ENCODE measurements at regions not wholly inside any gene's neighbourhood (a gene's known extent, or its start where the extent isn't known, plus 50 kb on each side); places are given as distances from the start of the nearest gene placed in this dataset.
"Not testable (repeated sequence)": the region's sequence is repeated elsewhere in the genome, so short reads cannot be mapped to it uniquely, and the experiment has no call there.

GRCh38 chr2:105674859-105675541 lies 69.7 kb upstream of the NCK2 start:
- no peak for DNase-seq (ENCODE audit: low read depth)
- Histone ChIP-seq H3K36me3 (ENCODE audit: control insufficient read depth, insufficient read depth, low read length, severe bottlenecking) (no peaks in the 10 kb centered on the region), H3K4me3 (ENCODE audit: low read length) (no peak overlapping the region)

DNA sequence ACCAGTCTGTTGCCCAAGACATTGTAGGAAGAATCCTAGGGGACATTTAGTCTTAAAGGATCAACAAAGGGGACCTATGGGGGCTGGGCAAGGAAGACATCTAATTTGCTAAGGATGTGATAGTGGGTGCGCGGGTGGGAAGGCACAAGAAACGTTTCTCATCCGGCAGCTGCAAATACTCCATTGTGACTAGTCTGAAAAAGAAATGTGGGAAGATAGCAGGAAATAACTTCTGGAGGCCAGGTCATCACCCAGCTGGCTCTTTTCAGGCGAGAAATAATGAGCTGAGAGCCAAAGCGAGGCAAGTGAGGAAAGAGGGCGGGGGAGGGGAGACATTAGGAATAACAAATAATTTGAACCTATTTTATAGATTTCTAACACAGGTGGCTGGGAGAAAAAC lies 70.3 kb upstream of the NCK2 start:
- H3K27me3 ChIP-seq (replicated peaks; ENCODE audit: control insufficient read depth, insufficient read depth, low read length): peaks cover 23% of the 10 kb centered on the region
- no peak for DNase-seq (ENCODE audit: low read depth)
- H3K4me3 ChIP-seq (ENCODE audit: low read length): no peak overlapping the region
- H3K36me3 ChIP-seq (ENCODE audit: control insufficient read depth, insufficient read depth, low read length, severe bottlenecking): no peaks in the 10 kb centered on the region
- peaks cover 3% of the 10 kb centered on the region for H3K9me3 ChIP-seq (ENCODE audit: control insufficient read depth, low read length)
- no peaks in the 10 kb centered on the region for H3K4me1 ChIP-seq (ENCODE audit: control insufficient read depth, insufficient read depth, low read length)
- H3K9ac ChIP-seq (ENCODE audit: low read length): no peak overlapping the region

More at GRCh38 chr2:105674859-105675541, 69.7 kb upstream of the NCK2 start:
- H3K27me3 ChIP-seq (replicated peaks; ENCODE audit: control insufficient read depth, insufficient read depth, low read length): peaks cover 22% of the 10 kb centered on the region
- H3K4me1 ChIP-seq (ENCODE audit: control insufficient read depth, insufficient read depth, low read length): no peaks in the 10 kb centered on the region
- peaks cover 3% of the 10 kb centered on the region for H3K9me3 ChIP-seq (ENCODE audit: control insufficient read depth, low read length)
- no peak overlapping the region for H3K9ac ChIP-seq (ENCODE audit: low read length)

DNA sequence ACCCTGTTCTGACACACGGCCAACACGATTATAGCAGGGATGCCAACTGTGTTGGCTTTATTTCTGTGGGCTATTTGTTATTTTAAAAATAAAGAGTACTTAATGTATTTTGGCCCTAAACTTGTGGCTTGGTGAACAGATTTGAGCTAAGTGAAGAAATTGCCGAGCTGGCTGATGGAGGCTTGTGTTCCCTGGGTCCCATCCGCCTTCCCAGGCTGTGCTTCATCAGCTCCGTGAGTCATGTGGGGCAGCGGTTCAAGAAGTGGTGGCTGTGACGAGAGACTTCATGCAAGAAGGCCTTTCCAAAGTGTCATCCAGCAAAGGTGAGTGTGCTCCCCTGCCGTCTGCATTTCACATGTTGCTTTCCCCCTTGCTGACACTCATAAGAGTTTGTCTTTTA lies 73.6 kb upstream of the NCK2 start:
- Histone ChIP-seq H3K36me3 (ENCODE audit: control insufficient read depth, insufficient read depth, low read length, severe bottlenecking) (no peaks in the 10 kb centered on the region), H3K9ac (ENCODE audit: low read length) (no peak overlapping the region), H3K4me3 (ENCODE audit: low read length) (no peak overlapping the region), H3K4me1 (ENCODE audit: control insufficient read depth, insufficient read depth, low read length) (no peaks in the 10 kb centered on the region), H3K27me3 (replicated peaks; ENCODE audit: control insufficient read depth, insufficient read depth, low read length) (peaks cover 13% of the 10 kb centered on the region), H3K9me3 (ENCODE audit: control insufficient read depth, low read length) (peaks cover 9% of the 10 kb centered on the region)
- no peak for DNase-seq (ENCODE audit: low read depth)

DNA sequence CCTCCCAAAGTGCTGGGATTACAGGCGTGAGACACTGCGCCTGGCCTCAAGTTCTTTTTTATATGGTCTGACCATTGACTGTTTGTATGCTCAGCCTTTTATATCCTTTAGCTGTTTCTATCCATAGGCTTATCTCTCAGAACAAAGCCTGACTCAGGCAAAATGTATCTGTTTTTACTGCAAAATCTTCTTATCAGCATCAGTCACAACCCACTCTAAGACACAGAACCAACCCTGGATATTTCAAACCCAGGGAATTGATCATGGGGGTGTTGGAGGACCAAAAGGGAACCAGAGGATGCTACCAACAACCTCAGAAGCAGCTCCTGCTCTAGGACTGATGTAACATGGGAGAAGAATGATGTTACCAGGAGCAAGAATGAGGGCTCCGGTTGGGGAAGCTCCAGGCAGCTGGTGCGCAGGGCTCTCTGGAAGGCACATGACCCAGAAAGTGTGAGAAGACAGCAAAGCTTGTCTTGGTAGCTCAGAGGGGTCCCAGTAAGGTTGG lies 75.3 kb upstream of the NCK2 start:
- Histone ChIP-seq H3K36me3 (ENCODE audit: control insufficient read depth, insufficient read depth, low read length, severe bottlenecking) (no peaks in the 10 kb centered on the region), H3K27me3 (replicated peaks; ENCODE audit: control insufficient read depth, insufficient read depth, low read length) (peaks cover 4% of the 10 kb centered on the region), H3K4me3 (ENCODE audit: low read length) (no peak overlapping the region), H3K9ac (ENCODE audit: low read length) (no peak overlapping the region), H3K9me3 (ENCODE audit: control insufficient read depth, low read length) (peaks cover 24% of the 10 kb centered on the region), H3K4me1 (ENCODE audit: control insufficient read depth, insufficient read depth, low read length) (no peaks in the 10 kb centered on the region)
- DNase-seq (ENCODE audit: low read depth): no peak

GRCh38 chr2:105665480-105665879 lies 79.2 kb upstream of the NCK2 start:
- peaks cover 22% of the 10 kb centered on the region for H3K9me3 ChIP-seq (ENCODE audit: control insufficient read depth, low read length)
- H3K9ac ChIP-seq (ENCODE audit: low read length): no peak overlapping the region

DNA sequence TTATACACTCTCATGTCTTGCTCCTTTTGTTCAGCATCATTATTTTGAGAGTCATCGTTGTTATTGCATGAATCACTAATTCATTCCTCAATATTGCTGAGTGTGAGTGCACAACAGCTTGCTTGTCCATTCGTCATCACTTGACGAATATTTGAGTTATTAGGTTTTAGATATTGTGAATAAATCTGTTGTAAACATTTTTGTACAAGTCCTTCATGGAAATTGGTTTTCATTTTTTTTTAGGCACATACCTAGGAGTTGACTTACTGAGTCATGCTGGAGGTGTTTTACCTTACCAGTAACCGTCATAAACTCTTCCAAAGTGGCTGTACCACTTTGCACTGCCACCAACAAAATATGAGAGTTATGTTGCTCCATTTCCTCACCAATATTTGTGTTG lies 84.2 kb upstream of the NCK2 start:
- no peak for DNase-seq (ENCODE audit: low read depth)
- H3K36me3 ChIP-seq (ENCODE audit: control insufficient read depth, insufficient read depth, low read length, severe bottlenecking): no peaks in the 10 kb centered on the region
- H3K9ac ChIP-seq (ENCODE audit: low read length): no peak overlapping the region
- H3K4me3 ChIP-seq (ENCODE audit: low read length): no peak overlapping the region
- no peaks in the 10 kb centered on the region for H3K4me1 ChIP-seq (ENCODE audit: control insufficient read depth, insufficient read depth, low read length)
- peaks cover 11% of the 10 kb centered on the region for H3K9me3 ChIP-seq (ENCODE audit: control insufficient read depth, low read length)
- no peaks in the 10 kb centered on the region for H3K27me3 ChIP-seq (replicated peaks; ENCODE audit: control insufficient read depth, insufficient read depth, low read length)

More at GRCh38 chr2:105665480-105665879, 79.2 kb upstream of the NCK2 start:
- H3K4me1 ChIP-seq (ENCODE audit: control insufficient read depth, insufficient read depth, low read length): no peaks in the 10 kb centered on the region
- peak overlapping the region; percentile 15 for H3K4me3 ChIP-seq (ENCODE audit: low read length)
- no peaks in the 10 kb centered on the region for H3K36me3 ChIP-seq (ENCODE audit: control insufficient read depth, insufficient read depth, low read length, severe bottlenecking)
- peaks cover 4% of the 10 kb centered on the region for H3K27me3 ChIP-seq (replicated peaks; ENCODE audit: control insufficient read depth, insufficient read depth, low read length)
- no peak for DNase-seq (ENCODE audit: low read depth)

GRCh38 chr2:105655723-105656606 lies 88.7 kb upstream of the NCK2 start:
- H3K9ac ChIP-seq (ENCODE audit: low read length); H3K9me3 ChIP-seq (ENCODE audit: control insufficient read depth, low read length); H3K27me3 ChIP-seq (replicated peaks; ENCODE audit: control insufficient read depth, insufficient read depth, low read length); H3K4me1 ChIP-seq (ENCODE audit: control insufficient read depth, insufficient read depth, low read length); DNase-seq (ENCODE audit: low read depth); H3K36me3 ChIP-seq (ENCODE audit: control insufficient read depth, insufficient read depth, low read length, severe bottlenecking); H3K4me3 ChIP-seq (ENCODE audit: low read length): not testable (repeated sequence)

- Histone ChIP-seq H3K27me3 (replicated peaks; ENCODE audit: control insufficient read depth, insufficient read depth, low read length) (no peaks in the 10 kb centered on the region), H3K9me3 (ENCODE audit: control insufficient read depth, low read length) (peaks cover 3% of the 10 kb centered on the region), H3K4me3 (ENCODE audit: low read length) (no peak overlapping the region), H3K4me1 (ENCODE audit: control insufficient read depth, insufficient read depth, low read length) (no peaks in the 10 kb centered on the region), H3K36me3 (ENCODE audit: control insufficient read depth, insufficient read depth, low read length, severe bottlenecking) (no peaks in the 10 kb centered on the region), H3K9ac (ENCODE audit: low read length) (no peak overlapping the region)
- DNase-seq (ENCODE audit: low read depth): peak; percentile 24
Observed at GRCh38 chr2:105655244-105655643, 89.5 kb upstream of the NCK2 start.

GRCh38 chr2:105654474-105655004 lies 90.2 kb upstream of the NCK2 start:
- no peaks in the 10 kb centered on the region for H3K36me3 ChIP-seq (ENCODE audit: control insufficient read depth, insufficient read depth, low read length, severe bottlenecking)
- H3K4me1 ChIP-seq (ENCODE audit: control insufficient read depth, insufficient read depth, low read length): no peaks in the 10 kb centered on the region
- peaks cover 3% of the 10 kb centered on the region for H3K9me3 ChIP-seq (ENCODE audit: control insufficient read depth, low read length)
- H3K4me3 ChIP-seq (ENCODE audit: low read length): no peak overlapping the region
- no peak overlapping the region for H3K9ac ChIP-seq (ENCODE audit: low read length)
- no peak for DNase-seq (ENCODE audit: low read depth)
- no peaks in the 10 kb centered on the region for H3K27me3 ChIP-seq (replicated peaks; ENCODE audit: control insufficient read depth, insufficient read depth, low read length)

DNA sequence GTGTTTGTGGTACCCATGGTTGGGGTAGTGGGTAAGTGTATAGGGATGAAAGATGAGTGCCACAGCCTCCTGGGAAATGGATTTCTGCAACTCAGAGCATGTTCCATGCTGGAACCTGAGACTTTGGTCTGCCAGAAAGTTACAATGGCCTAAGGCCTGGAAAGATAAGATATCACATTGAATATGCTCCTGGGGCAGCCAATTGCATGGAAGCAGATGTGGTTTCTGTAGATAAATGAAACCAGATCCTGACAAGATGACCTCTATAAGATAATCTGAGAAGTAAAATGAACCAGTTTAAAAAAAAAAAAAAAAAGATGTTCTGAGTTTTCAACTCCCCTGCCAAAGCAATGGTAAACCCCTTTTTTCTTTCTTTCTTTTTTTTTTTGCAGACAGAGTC lies 91.4 kb upstream of the NCK2 start:
- H3K4me1 ChIP-seq (ENCODE audit: control insufficient read depth, insufficient read depth, low read length): no peaks in the 10 kb centered on the region
- no peaks in the 10 kb centered on the region for H3K36me3 ChIP-seq (ENCODE audit: control insufficient read depth, insufficient read depth, low read length, severe bottlenecking)
- DNase-seq (ENCODE audit: low read depth): no peak
- no peaks in the 10 kb centered on the region for H3K9me3 ChIP-seq (ENCODE audit: control insufficient read depth, low read length)
- H3K27me3 ChIP-seq (replicated peaks; ENCODE audit: control insufficient read depth, insufficient read depth, low read length): no peaks in the 10 kb centered on the region
- H3K4me3 ChIP-seq (ENCODE audit: low read length): no peak overlapping the region
- no peak overlapping the region for H3K9ac ChIP-seq (ENCODE audit: low read length)

DNA sequence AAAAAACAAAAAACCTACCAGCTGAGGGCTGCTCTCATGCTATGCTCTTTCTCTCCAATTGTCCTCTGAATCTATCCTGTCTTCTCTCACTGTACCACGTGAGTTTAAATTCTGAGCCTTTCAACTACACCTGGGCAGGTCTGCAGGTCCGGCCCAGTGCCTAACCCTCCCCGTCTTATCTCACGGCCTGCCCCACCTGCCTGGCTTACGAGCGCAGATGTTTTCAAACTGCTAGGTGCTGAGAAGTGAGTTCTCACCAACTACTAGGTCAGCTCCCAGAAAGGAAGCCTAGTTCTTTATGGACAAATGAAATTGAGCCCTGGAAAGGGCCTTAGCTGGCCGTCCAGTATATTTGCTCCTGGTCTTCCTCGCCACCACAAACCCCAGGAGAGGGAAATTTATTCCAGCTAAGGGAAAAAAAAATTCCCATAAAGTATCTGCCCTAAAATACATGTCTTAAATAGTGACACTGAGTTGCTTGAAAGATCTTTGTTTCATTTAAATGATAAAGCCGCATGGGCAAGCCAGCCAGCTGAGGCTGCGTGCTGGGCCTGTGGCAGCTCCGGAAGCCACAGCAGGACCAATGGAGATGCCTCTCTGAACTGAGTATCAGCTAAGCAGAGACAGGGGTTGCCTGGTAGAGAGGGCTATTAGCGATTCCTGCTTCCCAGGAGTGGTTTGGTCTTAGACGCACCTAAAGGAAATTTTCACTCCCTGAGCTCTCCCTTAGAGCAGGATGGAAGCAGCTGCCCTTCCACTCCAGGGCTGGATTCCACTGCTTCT lies 92.5 kb upstream of the NCK2 start:
- H3K27me3 ChIP-seq (replicated peaks; ENCODE audit: control insufficient read depth, insufficient read depth, low read length): no peaks in the 10 kb centered on the region
- H3K36me3 ChIP-seq (ENCODE audit: control insufficient read depth, insufficient read depth, low read length, severe bottlenecking): no peaks in the 10 kb centered on the region
- no peak for DNase-seq (ENCODE audit: low read depth)
- no peak overlapping the region for H3K9ac ChIP-seq (ENCODE audit: low read length)
- H3K4me1 ChIP-seq (ENCODE audit: control insufficient read depth, insufficient read depth, low read length): no peaks in the 10 kb centered on the region
- no peak overlapping the region for H3K4me3 ChIP-seq (ENCODE audit: low read length)
- no peaks in the 10 kb centered on the region for H3K9me3 ChIP-seq (ENCODE audit: control insufficient read depth, low read length)
